ENCODE measurements at regions not wholly inside any gene's neighbourhood (a gene's known extent, or its start where the extent isn't known, plus 50 kb on each side); places are given as distances from the start of the nearest gene placed in this dataset.
"Not testable (repeated sequence)": the region's sequence is repeated elsewhere in the genome, so short reads cannot be mapped to it uniquely, and the experiment has no call there.

- no peak for DNase-seq (ENCODE audit: low read depth)
These were observed 260.4 kb downstream of the FAM43A start for GRCh38 chr3:194946091-194946490.

- DNase-seq (ENCODE audit: low read depth), result no peak
These were observed 263.9 kb downstream of the FAM43A start for GRCh38 chr3:194949592-194949991.

DNA sequence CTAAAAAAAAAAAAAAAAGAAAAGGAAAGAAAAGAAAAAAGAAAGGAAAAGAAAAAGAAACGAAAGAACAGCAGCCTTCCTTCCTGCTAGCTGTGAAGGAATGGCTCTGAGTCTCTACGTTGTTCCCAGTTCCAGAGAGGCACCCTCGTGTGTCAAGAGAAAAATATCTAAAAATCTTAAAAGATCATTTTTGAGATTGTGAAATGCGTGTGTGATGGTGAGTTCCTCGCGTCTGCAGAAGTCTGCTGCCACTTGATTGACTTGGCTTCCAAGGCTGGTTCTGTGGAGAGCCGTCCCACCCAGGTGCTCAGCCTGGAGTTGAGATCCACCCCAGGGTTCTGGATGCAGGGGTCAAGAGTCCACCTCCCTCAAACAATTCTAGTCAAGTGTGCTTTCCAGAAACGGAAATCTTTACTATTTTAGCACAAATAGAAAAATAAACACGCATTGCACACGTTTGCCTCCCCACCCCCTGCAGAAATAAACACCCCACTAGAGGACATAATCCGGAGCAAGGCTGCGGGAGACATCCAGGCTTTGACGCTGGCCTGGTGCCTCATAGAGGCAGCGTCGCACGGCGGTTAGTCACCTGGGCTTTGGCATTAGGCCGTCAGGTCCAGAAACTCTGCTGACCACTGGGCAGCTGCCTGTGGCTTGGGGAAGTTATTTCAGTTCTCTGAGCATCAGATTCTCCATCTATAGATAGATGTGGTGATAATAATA lies 265.4 kb downstream of the FAM43A start:
- DNase-seq (ENCODE audit: low read depth), result no peak

GRCh38 chr3:194951629-194951920 lies 265.9 kb downstream of the FAM43A start:
- DNase-seq (ENCODE audit: low read depth), result not testable (repeated sequence)

DNA sequence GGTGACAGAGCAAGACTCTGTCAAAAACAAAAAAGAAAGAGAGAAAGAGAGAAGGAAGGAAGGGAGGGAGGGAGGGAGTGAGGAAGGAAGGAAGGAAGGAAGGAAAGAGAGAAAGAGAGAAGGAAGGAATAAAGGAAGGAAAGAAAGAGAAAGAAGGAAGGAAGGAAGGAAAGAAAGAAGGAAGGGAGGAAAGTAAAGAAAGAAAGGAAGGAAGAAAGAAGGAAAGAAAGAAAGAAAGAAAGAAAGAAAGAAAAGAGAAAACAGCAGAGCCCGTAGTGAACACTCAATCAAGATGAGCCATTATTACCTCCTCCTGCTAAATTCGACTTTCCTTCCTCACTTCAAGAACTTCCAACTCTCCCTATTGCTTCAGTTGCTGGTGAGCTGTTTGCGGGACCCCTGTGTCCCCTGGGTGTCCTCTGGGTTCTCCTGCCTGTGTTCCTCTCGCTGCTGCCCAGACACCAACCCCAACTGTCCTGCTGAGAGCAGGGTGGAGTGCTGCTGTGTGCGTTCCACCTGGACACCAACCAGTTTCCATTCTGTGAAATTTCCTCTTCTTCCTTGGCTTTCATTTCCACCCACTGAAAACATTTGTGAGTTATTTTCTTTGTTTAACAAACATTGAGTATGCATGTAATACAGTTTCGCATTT lies 266.4 kb downstream of the FAM43A start:
- no peak for DNase-seq (ENCODE audit: low read depth)

DNA sequence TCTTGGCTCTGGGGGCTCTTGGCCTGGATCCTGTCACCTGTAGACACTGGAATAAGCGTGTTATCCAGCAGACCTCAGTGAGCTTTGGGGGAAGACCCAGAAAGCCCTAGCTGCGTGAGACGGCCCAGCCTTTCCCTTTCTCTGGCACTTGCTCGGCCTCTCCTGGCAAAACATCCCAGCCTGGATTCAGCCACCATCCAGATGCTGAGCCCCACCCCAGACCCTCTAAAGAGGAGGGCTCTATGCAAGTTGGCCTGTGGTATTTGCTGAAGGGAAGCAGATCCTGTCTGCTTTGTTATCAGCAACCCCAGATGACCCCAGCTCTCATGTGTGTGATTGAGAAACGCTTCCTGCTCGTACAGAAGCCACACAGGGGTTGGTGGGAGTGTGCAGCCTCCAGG lies 267.2 kb downstream of the FAM43A start:
- no peak for DNase-seq (ENCODE audit: low read depth)

- no peak for DNase-seq (ENCODE audit: low read depth)
These were observed 267.6 kb downstream of the FAM43A start for GRCh38 chr3:194953291-194953690.

- no peak for DNase-seq (ENCODE audit: low read depth)
These were observed 269.9 kb downstream of the FAM43A start for GRCh38 chr3:194955546-194955945.

- no peak for DNase-seq (ENCODE audit: low read depth)
These were observed 270.5 kb downstream of the FAM43A start for GRCh38 chr3:194955979-194956696.

DNA sequence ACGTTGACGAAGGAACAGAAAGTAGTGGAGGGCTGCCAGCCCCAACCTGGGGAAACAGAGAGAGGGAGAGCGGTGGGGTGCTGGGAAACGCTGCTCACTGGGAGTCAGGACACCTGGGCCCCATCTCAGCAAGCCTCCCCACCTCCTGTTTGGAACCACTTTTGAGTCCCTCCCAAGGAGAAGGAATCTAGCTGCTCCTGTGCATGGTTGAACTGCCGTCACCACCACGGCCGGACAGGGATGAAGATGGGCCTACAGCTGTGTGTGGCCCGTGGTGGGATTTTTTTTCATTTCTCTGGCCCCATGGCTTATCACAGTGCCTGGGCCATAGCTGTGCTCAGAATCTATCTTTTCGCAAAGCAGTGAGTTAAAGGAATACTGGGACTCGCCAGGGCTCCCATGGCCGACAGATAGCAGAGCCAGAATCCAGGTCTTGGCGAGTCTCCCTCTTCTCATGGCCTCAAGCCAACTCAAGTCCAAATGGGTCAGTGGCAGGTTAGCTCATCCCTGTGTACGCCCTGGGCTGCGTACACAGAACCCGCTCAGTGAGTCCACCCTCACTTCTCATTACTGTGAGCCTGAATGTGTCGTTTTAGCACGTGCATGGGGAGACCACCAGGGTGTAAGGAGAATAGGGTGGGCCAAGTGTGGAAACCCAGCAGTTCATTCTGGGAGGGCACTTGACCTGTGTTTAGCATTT lies 271.2 kb downstream of the FAM43A start:
- DNase-seq (ENCODE audit: low read depth), result no peak

GRCh38 chr3:194957743-194958240 lies 272.1 kb downstream of the FAM43A start:
- DNase-seq (ENCODE audit: low read depth), result no peak

DNA sequence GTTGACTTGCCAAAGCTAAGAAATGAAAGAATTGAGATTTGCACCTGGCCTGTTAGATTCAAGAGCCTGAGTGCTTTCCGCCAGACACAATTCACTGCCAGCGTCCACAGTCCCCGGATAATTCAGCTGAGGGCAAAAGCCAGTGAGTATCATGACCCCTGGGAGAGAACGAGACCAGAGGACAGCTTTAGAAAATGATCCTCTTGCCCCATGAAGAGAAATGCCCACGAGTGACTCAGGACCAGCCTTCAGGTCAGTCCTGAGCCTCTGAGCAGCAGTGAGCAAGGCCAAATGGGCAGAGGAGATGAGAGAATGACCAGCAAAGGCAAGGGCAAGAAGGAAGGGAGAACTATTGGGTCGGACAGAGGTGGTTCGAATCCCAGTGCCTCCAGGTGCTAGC lies 273.5 kb downstream of the FAM43A start:
- no peak for DNase-seq (ENCODE audit: low read depth)

GRCh38 chr3:194959666-194960065 lies 274.0 kb downstream of the FAM43A start:
- not testable (repeated sequence) for DNase-seq (ENCODE audit: low read depth)

- DNase-seq (ENCODE audit: low read depth), result no peak
These were observed 274.9 kb downstream of the FAM43A start for GRCh38 chr3:194960446-194961032.

GRCh38 chr3:194961149-194961548 lies 275.5 kb downstream of the FAM43A start:
- DNase-seq (ENCODE audit: low read depth), result no peak

DNA sequence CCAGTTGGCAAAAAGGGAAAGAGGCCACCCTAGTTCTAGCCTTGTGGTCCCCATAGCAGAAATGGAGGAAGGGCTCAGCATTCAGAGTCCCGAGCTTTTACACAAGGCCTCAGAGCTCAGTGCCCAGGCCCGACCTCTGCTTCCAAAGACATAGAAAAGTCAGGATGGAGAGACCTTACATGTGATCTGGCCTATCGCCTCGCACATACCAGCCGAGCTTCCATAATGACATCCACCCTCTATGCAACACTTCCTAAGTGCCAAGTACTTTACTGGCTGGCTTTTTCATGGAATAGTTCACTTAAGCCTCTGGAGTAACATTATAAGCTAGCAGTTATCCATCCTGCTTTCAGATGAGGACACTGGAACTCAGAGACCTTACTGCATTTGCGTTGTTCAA lies 275.9 kb downstream of the FAM43A start:
- no peak for DNase-seq (ENCODE audit: low read depth)

DNA sequence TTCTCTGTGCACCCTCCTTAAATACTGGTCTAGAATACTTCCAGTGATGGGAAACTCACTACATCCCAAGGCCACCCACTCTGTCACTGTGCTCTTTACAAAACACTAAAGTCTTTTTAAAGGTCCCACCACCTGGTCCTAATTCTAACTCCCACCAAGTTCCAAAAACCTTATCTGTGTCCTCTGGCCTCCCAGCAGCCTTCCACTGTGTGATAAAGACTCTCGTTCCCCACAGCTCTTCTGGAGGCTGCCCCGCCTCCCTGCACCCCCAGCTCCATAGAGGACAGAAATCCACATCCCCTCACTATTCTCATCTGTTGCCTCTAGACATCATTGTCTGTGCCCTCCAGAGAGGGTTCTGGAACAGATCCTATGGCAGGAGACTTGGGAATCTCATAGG lies 276.4 kb downstream of the FAM43A start:
- no peak for DNase-seq (ENCODE audit: low read depth)

DNA sequence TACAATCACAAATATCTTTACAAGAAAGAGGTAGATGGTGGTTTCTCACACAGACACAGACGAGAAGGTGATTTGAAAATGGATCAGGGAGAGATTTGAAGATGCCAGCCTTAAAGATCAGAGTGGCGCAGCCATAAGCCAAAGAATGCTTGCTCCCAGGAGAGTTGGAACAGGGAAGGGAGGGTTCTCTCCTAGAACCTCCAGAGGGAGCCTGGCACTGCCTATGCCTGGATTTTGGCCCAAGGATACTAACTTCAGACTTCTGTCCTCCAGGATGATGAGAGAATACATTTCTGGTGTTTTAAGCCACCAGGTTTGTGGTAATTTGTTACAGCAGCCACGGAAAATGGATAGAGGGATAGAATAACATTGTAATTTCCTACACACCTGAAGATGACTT lies 279.1 kb downstream of the FAM43A start:
- no peak for DNase-seq (ENCODE audit: low read depth)

GRCh38 chr3:194967151-194968117 lies 281.8 kb downstream of the FAM43A start:
- no peak for DNase-seq (ENCODE audit: low read depth)

DNA sequence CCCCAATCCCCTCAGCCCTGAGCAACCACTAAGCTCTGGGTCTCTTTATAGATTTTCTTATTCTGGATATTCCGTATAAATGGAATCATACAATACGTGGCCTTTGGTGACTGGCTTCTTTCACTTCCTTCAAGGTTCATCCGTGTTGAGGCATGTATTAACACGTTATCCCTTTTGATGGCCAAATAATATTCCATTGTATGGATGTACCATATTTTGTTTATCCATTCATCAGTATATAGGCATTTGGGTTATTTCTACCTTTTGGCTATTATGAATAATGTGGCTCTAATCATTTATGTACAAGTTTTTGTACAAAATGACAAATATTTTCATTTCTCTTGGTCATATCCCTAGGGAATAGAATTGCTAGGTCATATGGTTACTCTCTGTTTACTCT lies 284.4 kb downstream of the FAM43A start:
- DNase-seq (ENCODE audit: low read depth), result no peak

DNA sequence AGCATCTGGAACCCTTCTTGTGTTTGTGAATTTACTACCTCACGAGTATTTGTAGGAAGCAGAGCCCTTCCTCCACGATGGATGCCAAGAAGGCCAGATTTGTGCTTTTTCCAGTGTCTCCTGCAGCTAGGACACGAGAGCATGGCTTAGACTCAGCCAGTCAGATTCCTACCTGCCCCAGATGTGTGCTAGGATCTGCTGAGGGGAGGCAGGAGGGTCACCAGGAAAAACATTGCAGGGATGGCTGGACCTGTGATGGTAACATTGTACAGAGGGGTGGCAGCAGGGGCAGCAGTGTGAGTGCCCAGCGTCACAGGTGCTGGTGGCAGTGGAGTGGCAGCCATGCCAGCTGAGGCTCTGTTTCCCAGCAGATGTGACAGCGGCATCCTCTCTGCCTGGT lies 285.3 kb downstream of the FAM43A start:
- no peak for DNase-seq (ENCODE audit: low read depth)
